Head of caudate nucleus (tissue), 42 donors: ENCODE measurements at regions not wholly inside any gene's neighbourhood (a gene's known extent, or its start where the extent isn't known, plus 50 kb on each side); places are given as distances from the start of the nearest gene placed in this dataset.

ENCODE experiments used
- DNase-seq, 42 donors: peaks; one replicate each; pipeline versions ENCODE4 v3.0.0 to v3.0.0-alpha.2; 2020 to 2021; ENCODE audit warnings: mixed read lengths in 7 of 42
- intact Hi-C: fragments of 100-400 bp; cut with DNase I; formaldehyde crosslinking; loops from one replicate; pipeline ENCODE4 v1.15.0; 2022

GRCh38 chr11:109972181-109972715, 120.9 kb upstream of the ZC3H12C start:
- intact Hi-C loops = no loop called here
- DNase-seq = peak in 13 of 42 donors; percentile 1 to 59 (median 19)

- intact Hi-C loops = no loop called here
- DNase-seq = no peak
These were observed 120.3 kb upstream of the ZC3H12C start for GRCh38 chr11:109972939-109973338.

DNA sequence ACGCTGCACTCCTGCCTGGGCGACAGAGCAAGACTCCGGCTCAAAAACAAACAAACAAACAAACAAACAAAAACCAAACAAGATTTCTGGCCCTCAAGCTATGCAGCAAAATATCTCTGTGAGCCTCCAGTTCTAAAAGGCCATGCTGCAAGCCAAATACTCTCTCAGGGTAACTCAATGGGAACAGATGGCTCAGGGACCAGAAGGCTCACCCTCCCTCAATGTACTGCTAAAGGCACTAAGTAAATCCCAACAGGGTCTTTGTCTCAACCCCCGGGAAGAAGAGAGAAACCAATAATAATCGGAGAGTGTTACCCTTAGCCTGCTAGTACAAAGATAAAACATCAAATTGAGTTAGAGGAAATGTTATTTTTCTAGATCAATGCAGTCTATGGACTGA, 119.7 kb upstream of the ZC3H12C start:
- intact Hi-C loops = no loop called here
- DNase-seq = no peak

DNA sequence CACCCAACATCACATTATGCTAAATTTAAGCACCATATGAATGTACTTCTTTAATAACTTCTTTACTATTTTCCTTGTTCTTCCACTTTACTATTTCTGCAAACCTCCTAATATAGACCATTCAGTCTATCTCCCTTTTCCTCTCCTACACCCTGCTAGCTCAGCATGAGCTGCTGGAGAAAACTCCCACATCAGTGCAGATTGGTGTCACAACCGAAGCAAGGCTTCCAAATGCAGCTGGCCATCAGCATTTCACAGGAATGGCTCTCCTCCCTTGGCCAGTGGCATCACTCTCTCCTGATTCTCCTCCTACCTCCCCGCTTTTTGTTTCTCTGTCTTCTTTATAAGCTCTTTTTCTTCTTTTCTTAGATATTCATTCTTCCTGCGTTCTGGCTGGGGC, 118.7 kb upstream of the ZC3H12C start:
- intact Hi-C loops = no loop called here
- peak in 2 of 42 donors; percentile 16 to 21 for DNase-seq

DNA sequence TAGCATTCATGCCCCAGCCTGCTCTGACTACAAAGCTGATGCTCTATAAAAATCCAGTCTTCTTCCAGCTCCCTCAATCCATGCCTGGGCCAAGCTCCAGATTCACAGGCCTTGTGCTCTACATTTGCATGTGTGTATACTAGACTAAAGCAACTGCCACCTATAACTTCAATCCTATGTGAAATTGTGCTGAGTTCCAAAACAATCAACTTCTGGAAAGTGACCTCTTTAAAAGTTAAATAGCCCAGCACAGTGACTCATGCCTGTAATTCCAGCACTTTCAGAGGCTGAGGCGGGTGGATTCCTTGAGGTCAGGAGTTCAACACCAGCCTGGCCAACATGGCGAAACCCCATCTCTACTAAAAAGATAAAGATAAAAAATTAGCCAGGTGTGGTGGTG, 114.3 kb upstream of the ZC3H12C start:
- no peak for DNase-seq
- intact Hi-C loops = no loop called here

GRCh38 chr11:109981031-109981636, 112.1 kb upstream of the ZC3H12C start:
- no peak for DNase-seq
- intact Hi-C loops = no loop called here

GRCh38 chr11:109983358-109983757, 109.8 kb upstream of the ZC3H12C start:
- intact Hi-C loops = no loop called here
- DNase-seq = no peak

DNA sequence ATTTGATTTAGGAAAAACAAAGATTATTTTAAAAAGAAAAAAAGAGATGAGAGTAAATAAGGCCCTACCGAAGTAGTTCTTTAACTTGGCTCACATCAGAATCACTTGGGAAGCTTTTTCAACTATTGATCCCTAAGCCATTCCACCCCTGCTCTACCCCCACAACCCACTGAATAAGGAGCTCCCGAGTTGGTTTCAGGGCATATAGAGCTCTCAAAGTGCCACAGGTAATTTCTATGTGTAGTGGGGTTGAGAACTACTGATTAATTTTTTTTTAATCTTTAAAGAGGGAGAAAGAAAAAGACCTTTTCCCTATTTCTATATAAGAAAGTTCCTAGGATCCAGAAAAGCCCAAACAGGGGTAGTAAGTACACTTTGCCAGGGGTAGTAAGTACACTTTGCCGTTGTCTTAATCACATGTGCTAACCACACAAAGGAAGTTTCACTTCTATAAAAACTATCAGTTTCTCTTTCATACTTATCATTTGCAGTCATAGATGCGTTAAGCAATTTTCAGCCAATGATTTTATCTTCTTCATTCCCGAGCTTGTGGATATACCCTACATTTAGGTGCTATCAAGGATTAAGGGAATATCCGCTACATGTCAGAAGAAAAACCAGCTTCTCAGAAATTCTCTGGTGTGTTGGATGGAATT, 108.4 kb upstream of the ZC3H12C start:
- intact Hi-C loops = no loop called here
- DNase-seq = no peak

DNA sequence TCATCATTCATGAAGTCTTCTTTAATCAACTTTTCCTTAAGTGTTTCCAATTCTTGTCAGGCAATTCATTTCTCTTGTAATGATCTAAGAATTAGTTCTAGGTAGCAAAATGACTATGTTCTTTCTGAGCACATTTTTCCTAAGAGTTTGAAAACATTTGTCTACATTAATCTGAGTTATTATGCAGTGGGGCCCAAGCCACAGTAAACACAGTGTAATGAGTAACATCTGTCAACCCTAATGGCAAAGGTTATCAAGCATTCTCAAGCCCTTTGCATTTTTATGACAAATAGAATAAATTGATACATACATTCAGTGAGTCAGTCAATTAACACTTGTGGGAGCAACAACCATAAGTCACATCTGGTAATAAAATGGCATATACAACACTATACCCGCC, 106.7 kb upstream of the ZC3H12C start:
- intact Hi-C loops = no loop called here
- no peak for DNase-seq

DNA sequence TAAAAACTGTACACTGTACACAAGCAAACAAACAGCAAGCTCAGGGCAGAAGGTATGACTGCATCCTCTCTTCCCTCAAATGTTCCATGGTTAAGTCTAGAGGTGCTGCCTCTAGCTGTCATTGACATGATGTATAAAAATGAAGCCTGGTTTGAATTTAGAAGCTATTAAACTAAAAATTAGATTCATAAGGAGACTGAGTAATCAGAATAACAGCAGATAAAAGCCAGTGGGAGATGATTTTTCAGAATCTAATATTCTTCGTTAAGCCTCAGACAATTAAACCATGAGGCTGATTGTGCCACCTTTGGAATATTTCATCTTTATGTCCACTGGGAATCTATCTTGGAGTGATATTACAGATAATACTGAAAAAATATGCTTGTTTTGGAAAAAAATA, 101.4 kb upstream of the ZC3H12C start:
- DNase-seq = no peak
- intact Hi-C loops = no loop called here

- intact Hi-C loops = no loop called here
- no peak for DNase-seq
These were observed 99.4 kb upstream of the ZC3H12C start for GRCh38 chr11:109993786-109994185.

DNA sequence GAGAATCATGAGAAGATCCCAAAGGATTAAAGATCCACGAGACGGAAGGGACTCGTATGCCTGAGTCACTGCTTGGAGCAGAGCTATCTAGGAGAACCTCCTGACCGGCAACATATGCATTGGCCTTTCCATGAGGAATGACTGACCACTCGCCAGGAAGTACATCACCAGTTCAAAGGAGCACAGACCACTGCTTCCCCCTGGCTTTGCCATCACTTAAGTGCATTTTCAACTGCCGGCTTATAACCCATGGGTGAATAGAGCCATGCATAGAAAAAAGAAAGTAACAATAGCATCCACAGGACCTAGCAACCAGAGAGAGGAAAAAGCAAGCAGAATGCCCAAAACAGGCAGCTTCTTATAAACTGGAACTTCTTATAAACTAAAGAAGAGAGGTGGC, 98.3 kb upstream of the ZC3H12C start:
- intact Hi-C loops = no loop called here
- DNase-seq = peak in 1 of 42 donors; percentile 8

DNA sequence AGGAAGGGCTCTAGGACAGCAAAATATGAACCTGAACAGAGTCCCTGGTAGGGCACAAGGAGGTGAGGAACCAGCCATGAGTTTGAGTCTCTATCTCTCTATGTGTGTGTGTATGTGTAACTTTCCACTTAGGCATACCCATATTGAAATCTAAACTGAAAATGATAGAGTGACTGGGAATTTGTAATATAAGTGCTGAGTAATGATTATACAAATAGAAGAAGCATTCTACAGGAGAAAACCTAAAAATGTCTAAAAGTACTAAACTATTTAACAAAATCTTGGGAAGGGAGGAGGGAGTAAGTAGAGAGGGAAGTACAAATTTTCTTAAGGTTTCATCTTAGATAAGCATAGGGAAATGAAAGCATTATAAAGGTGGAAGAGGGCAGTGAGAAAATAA, 97.1 kb upstream of the ZC3H12C start:
- no peak for DNase-seq
- intact Hi-C loops = no loop called here

DNA sequence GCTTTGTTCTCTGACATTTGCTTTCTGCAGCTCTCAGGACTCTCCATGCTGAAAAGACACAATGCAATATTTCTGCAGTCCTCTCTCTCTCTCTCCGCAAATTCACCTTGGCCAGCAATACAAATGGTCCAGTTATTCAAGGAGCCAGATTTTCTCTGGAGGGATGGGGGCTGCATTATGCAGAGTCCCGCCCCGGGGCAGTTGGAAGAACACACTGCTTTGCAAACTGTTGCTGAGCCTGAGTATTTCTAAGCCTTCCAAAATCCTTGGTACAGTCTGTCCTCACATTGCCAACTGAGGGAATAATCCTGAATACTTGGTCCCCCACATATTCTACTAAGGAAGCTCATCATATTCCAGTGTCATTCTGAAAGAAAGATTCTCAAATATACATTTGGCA, 94.3 kb upstream of the ZC3H12C start:
- DNase-seq = peak in 36 of 42 donors; percentile 12 to 75 (median 44)
- intact Hi-C loops = no loop called here

GRCh38 chr11:110000031-110000502, 93.1 kb upstream of the ZC3H12C start:
- intact Hi-C loops = no loop called here

GRCh38 chr11:110000850-110001249, 92.3 kb upstream of the ZC3H12C start:
- DNase-seq = no peak
- intact Hi-C loops = no loop called here

More at GRCh38 chr11:110000031-110000502, 93.1 kb upstream of the ZC3H12C start:
- DNase-seq = peak in 14 of 42 donors; percentile 14 to 64 (median 38)

- intact Hi-C loops = no loop called here
- no peak for DNase-seq
These were observed 89.8 kb upstream of the ZC3H12C start for GRCh38 chr11:110003426-110003825.

DNA sequence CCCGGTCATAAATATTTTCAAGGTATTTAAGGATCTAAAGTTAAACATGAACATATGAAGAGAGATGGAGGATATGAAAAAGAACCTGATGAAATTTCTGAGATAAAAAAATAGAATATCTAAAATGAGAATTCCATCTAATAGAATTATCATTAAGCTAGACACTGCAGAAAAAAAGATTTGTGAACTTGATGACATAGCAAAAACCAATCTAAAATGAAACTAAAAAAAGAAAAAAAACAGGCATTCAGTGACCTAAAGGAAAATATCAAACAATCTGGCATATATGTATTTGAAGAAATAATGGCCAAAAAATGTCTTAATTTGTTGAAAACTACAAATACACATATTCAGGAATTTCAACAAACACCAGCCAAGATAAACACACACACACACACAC, 81.6 kb upstream of the ZC3H12C start:
- no peak for DNase-seq
- intact Hi-C loops = no loop called here

DNA sequence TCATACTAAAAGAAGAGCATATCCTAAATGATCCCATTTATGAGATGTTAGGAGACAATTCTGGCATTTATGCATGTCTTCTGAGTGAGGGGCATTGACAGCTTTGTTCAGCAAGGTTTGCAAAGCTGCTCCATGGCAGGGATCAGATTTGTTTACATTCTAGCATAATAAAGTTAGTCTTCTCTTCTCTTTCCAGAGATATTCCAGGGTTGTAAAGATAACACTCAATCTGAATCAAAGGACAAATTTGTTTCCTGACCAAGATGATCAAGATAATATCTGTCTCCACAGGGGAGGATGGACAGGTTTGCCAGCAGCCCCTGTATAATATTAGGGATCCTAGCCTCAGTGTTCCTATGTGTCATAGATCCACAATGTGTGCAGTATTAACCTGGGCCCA, 77.5 kb upstream of the ZC3H12C start:
- intact Hi-C loops = no loop called here

DNA sequence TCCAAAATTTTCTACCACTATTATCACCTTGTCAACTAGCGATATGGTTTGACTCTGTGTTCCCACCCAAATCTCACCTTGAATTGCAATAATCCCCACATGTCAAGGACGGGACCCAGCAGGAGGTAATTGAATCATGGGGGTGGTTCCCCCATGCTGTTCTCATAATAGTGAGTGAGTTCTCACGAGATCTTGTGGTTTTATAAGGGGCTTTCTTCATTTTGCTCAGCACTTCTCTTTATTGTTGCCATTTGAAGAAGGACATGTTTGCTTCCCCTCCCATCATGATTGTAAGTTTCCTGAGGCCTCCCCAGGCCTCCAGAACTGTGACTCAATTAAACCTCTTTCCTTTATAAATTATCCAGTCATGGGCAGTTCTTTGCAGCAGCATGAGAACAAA, 73.5 kb upstream of the ZC3H12C start:
- intact Hi-C loops = no loop called here
- DNase-seq = no peak

More for the DNA sequence above, 77.5 kb upstream of the ZC3H12C start:
- DNase-seq = no peak

GRCh38 chr11:110022548-110022947, 70.6 kb upstream of the ZC3H12C start:
- intact Hi-C loops = no loop called here
- DNase-seq = peak in 3 of 42 donors; percentile 16 to 44 (median 29)
